H1 (cell line): ENCODE measurements at regions not wholly inside any gene's neighbourhood (a gene's known extent, or its start where the extent isn't known, plus 50 kb on each side); places are given as distances from the start of the nearest gene placed in this dataset.

Source experiments
- CTCF ChIA-PET: fragments of 300-600 bp; sonication (Branson Sonifier 250); formaldehyde crosslinking; loops from one replicate; lab custom pipeline; 2021; ENCODE audit not compliant: partially characterized antibody; lab: Charles Lee
- POLR2A ChIA-PET: fragments of 300-600 bp; sonication (Branson Sonifier 250); formaldehyde crosslinking; loops from one replicate; lab custom pipeline; 2021; ENCODE audit warnings: inconsistent platforms; ENCODE audit not compliant: partially characterized antibody; lab: Charles Lee
- DNase-seq, 2 experiments: peaks; one replicate each; pipeline versions ENCODE4 v3.0.0 to v3.0.0-alpha.2; 2010 to 2022; ENCODE audit warnings: low spot score in 2 of 2, low read depth in 1 of 2, mixed read lengths in 1 of 2
- FAIRE-seq: peaks from 2 replicates; lab custom pipeline; 2011; peaks lifted over from hg19 to GRCh38; lab: Jason Lieb, UNC
- H2AFZ ChIP-seq: 2 replicates; pipeline ENCODE4 v1.8.1; 2012; ENCODE audit warnings: low read length, inconsistent platforms
- H2AK5ac ChIP-seq: 2 replicates; pipeline ENCODE4 v1.6.1; 2013; ENCODE audit warnings: low read depth, low read length
- H2BK120ac ChIP-seq: replicated peaks from 2 replicates; pipeline ENCODE3; 2013; ENCODE audit warnings: low read depth, low read length, inconsistent platforms
- H2BK12ac ChIP-seq: 2 replicates; pipeline ENCODE4 v1.6.1; 2013; ENCODE audit warnings: low read depth, low read length
- H2BK15ac ChIP-seq: 2 replicates; pipeline ENCODE4 v1.6.1; 2013; ENCODE audit warnings: low read length
- H2BK20ac ChIP-seq: 2 replicates; pipeline ENCODE4 v1.6.1; 2013; ENCODE audit warnings: low read length
- H2BK5ac ChIP-seq: 2 replicates; pipeline ENCODE4 v1.6.1; 2013; ENCODE audit warnings: low read depth, low read length
- H3K14ac ChIP-seq: 2 replicates; pipeline ENCODE4 v1.6.1; 2013; ENCODE audit warnings: inconsistent platforms; ENCODE audit not compliant: insufficient read length
- H3K18ac ChIP-seq: 2 replicates; pipeline ENCODE4 v1.6.1; 2013; ENCODE audit warnings: low read length; ENCODE audit errors: extremely low read depth
- H3K23ac ChIP-seq: 2 replicates; pipeline ENCODE4 v1.6.1; 2013; ENCODE audit warnings: inconsistent platforms; ENCODE audit not compliant: insufficient read length
- H3K23me2 ChIP-seq: 2 replicates; pipeline ENCODE4 v1.6.1; 2013; ENCODE audit warnings: low read depth, low read length
- H3K27ac ChIP-seq: 2 replicates; pipeline ENCODE4 v1.6.1; 2011; ENCODE audit warnings: low read depth, low read length, inconsistent platforms
- H3K27me3 ChIP-seq, 4 experiments: replicated peaks in 1 of 4; 1 replicate in 1 of 4; 2 replicates in 3 of 4; pipeline versions ENCODE4 v1.6.1 to v1.8.1; 2011 to 2013; ENCODE audit warnings: low read length in 3 of 4, mild to moderate bottlenecking in 3 of 4, inconsistent platforms in 2 of 4, mixed read lengths in 2 of 4, moderate library complexity in 1 of 4; ENCODE audit not compliant: control insufficient read depth in 3 of 4, insufficient read depth in 3 of 4; ENCODE audit errors: extremely low read depth in 1 of 4
- H3K36me3 ChIP-seq, 4 experiments: 2 replicates each; pipeline versions ENCODE4 v1.6.1 to v1.8.1; 2011 to 2013; ENCODE audit warnings: mild to moderate bottlenecking in 4 of 4, low read length in 3 of 4, moderate library complexity in 2 of 4, control low read depth in 1 of 4, inconsistent platforms in 1 of 4; ENCODE audit not compliant: insufficient read depth in 4 of 4, control insufficient read depth in 2 of 4
- H3K4ac ChIP-seq: replicated peaks from 2 replicates; pipeline ENCODE3; 2013; ENCODE audit warnings: low read length, low read depth, mixed read lengths, inconsistent platforms; ENCODE audit not compliant: insufficient read length
- H3K4me1 ChIP-seq, 4 experiments: replicated peaks in 1 of 4; 1 replicate in 1 of 4; 2 replicates in 3 of 4; pipeline versions ENCODE4 v1.6.1 to v1.8.1; 2011 to 2013; ENCODE audit warnings: low read length in 3 of 4, inconsistent platforms in 2 of 4, mixed read lengths in 1 of 4; ENCODE audit not compliant: insufficient read depth in 4 of 4, control insufficient read depth in 3 of 4
- H3K4me2 ChIP-seq, 2 experiments: 2 replicates each; pipeline versions ENCODE4 v1.6.1 to v1.8.1; 2011 to 2013; ENCODE audit warnings: low read depth in 2 of 2, low read length in 2 of 2, control low read depth in 1 of 2, inconsistent platforms in 1 of 2, mild to moderate bottlenecking in 1 of 2; ENCODE audit not compliant: insufficient read depth in 1 of 2
- H3K4me3 ChIP-seq, 4 experiments: fragments of 200-600, 300-600 bp in 1 of 4; sonication (generic), shearing (Covaris generic), sonication (Bioruptor Twin) in 1 of 4; 2 replicates each; pipeline versions ENCODE4 v1.5.1 to v1.8.1; 2011 to 2016; ENCODE audit warnings: low read length in 4 of 4, low read depth in 3 of 4, control low read depth in 2 of 4, inconsistent platforms in 2 of 4, mild to moderate bottlenecking in 2 of 4, mixed read lengths in 1 of 4, moderate library complexity in 1 of 4; ENCODE audit not compliant: insufficient read depth in 2 of 4; ENCODE audit errors: extremely low read depth in 1 of 4
- H3K56ac ChIP-seq: replicated peaks from 2 replicates; pipeline ENCODE3; 2013; ENCODE audit warnings: low read depth, mild to moderate bottlenecking, mixed read lengths, low read length, inconsistent platforms; ENCODE audit not compliant: insufficient read length
- H3K79me1 ChIP-seq: 2 replicates; pipeline ENCODE4 v1.6.1; 2013; ENCODE audit warnings: low read depth, low read length, control low read depth
- H3K79me2 ChIP-seq, 2 experiments: 2 replicates each; pipeline versions ENCODE4 v1.6.1 to v1.8.1; 2012 to 2013; ENCODE audit warnings: low read length in 2 of 2, mild to moderate bottlenecking in 2 of 2, inconsistent platforms in 1 of 2; ENCODE audit not compliant: insufficient read depth in 2 of 2, control insufficient read depth in 1 of 2
- H3K9ac ChIP-seq, 4 experiments: replicated peaks in 1 of 4; 1 replicate in 1 of 4; 2 replicates in 3 of 4; pipeline versions ENCODE4 v1.6.1 to v1.8.1; 2011 to 2013; ENCODE audit warnings: low read depth in 3 of 4, low read length in 3 of 4, control low read depth in 2 of 4, mild to moderate bottlenecking in 2 of 4, moderate library complexity in 2 of 4, inconsistent platforms in 1 of 4; ENCODE audit errors: extremely low read depth in 1 of 4
- H3K9me3 ChIP-seq, 2 experiments: 2 replicates each; pipeline versions ENCODE4 v1.6.1 to v1.8.1; 2012 to 2013; ENCODE audit warnings: mild to moderate bottlenecking in 2 of 2, moderate library complexity in 2 of 2, control low read depth in 1 of 2, inconsistent platforms in 1 of 2, low read depth in 1 of 2, low read length in 1 of 2, mixed read lengths in 1 of 2; ENCODE audit not compliant: insufficient read depth in 2 of 2
- H4K20me1 ChIP-seq, 2 experiments: replicated peaks in 1 of 2; 2 replicates each; pipeline versions ENCODE3 to v1.8.1; 2011 to 2013; ENCODE audit warnings: inconsistent platforms in 2 of 2, low read length in 2 of 2, mild to moderate bottlenecking in 1 of 2; ENCODE audit not compliant: insufficient read depth in 2 of 2, control insufficient read depth in 1 of 2
- H4K5ac ChIP-seq: 2 replicates; pipeline ENCODE4 v1.6.1; 2013; ENCODE audit warnings: low read length, low read depth, mixed read lengths, inconsistent platforms; ENCODE audit not compliant: insufficient read length
- H4K8ac ChIP-seq: 2 replicates; pipeline ENCODE4 v1.8.0; 2013; ENCODE audit warnings: mild to moderate bottlenecking, moderate library complexity, low read length, inconsistent platforms; ENCODE audit not compliant: insufficient read depth; ENCODE audit errors: extremely low read depth
- H4K91ac ChIP-seq: replicated peaks from 2 replicates; pipeline ENCODE3; 2013; ENCODE audit warnings: low read length, mixed read lengths, inconsistent platforms; ENCODE audit not compliant: insufficient read length
- POLR2AphosphoS5 ChIP-seq: IDR thresholded peaks from 2 replicates; pipeline ENCODE4 v1.6.1; 2011; ENCODE audit warnings: low read depth, low read length
- RBBP5 ChIP-seq: IDR thresholded peaks from 2 replicates; pipeline ENCODE4 v1.7.1; 2012; ENCODE audit warnings: low read depth, mild to moderate bottlenecking, inconsistent platforms, low read length, moderate library complexity, borderline replicate concordance
- WGBS, 2 experiments: shearing (Covaris generic) in 1 of 2; methylation state at CpG; one replicate each; pipeline versions ENCODE4 v1.1.6 to v1.1.7; 2013 to 2015; ENCODE audit warnings: low lambda C conversion rate in 2 of 2, mixed read lengths in 2 of 2, inconsistent platforms in 1 of 2, low coverage in 1 of 2, missing lambda C conversion rate in 1 of 2; ENCODE audit not compliant: insufficient replicate concordance in 2 of 2, insufficient coverage in 1 of 2, insufficient read length in 1 of 2; ENCODE audit errors: extremely low coverage in 1 of 2, missing lambda C conversion rate in 1 of 2; 5-methylcytosine and 5-hydroxymethylcytosine counted together
- TF ChIP-seq, protein P1 (sequence below), 3 experiments: IDR thresholded peaks; 1 replicate in 2 of 3; 2 replicates in 1 of 3; pipeline versions ENCODE4 v1.5.1 to v1.6.1; 2011; ENCODE audit warnings: low read length in 3 of 3, mild to moderate bottlenecking in 3 of 3, inconsistent platforms in 2 of 3, low read depth in 1 of 3, moderate library complexity in 1 of 3; ENCODE audit not compliant: insufficient read depth in 1 of 3; ENCODE audit errors: control extremely low read depth in 1 of 3
- TF ChIP-seq, protein P2 (sequence below): IDR thresholded peaks from 2 replicates; pipeline ENCODE4 v1.6.1; 2011; ENCODE audit warnings: low read depth, mild to moderate bottlenecking, low read length; ENCODE audit not compliant: insufficient read depth

DNA sequence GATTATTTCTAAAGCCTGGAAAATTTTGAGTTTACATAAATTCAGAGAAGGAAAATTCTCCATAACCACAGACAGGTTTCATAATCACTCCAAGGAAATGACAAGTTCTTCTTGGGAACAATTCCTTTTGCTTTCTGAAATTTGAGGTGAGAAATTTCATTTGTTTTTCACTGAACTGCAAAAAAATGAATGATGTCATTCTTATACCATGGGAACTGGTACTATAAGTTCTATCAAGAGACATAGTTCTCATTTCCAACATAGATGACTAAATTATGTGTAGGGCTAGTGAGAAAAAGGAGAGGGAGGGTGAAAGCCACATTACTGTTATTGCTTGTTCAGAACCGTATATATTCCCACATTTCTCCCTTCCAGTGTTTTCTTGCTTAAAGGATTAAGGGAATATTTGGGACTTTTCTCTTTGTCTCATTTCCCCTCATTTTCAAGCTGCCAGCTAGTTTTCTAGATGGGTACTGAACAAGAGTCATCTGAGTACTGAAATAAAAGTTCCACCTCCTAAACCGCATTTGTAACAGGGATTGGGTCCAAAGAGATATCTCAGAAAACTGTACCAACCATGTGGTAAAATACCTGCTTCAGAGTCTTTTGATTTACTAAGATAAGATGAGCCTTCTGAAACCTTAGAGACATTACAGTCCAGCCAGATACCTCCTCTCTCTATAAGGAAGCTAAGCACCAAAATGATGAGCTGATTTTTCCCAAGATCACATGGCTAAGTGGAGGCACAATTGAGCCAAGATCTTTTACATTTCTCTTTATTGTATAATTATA is 144.3 kb upstream of the PRDM1 start:
- H3K18ac ChIP-seq, result no peak overlapping the region
- H4K20me1 ChIP-seq, result no peaks in the 10 kb centered on the region
- no peak overlapping the region for H2BK20ac ChIP-seq
- no peak overlapping the region for H2BK12ac ChIP-seq
- no peaks in the 10 kb centered on the region for H3K9me3 ChIP-seq
- DNase-seq, result no peak
- no peak overlapping the region for H3K56ac ChIP-seq
- no peak overlapping the region for H2AFZ ChIP-seq
- no peak overlapping the region for H3K9ac ChIP-seq
- ChIA-PET POLR2A (no interaction called here), CTCF (no interaction called here)
- no peaks in the 10 kb centered on the region for H3K79me1 ChIP-seq
- H3K4me3 ChIP-seq, result no peak overlapping the region
- no peak overlapping the region for H2AK5ac ChIP-seq
- H3K23me2 ChIP-seq, result no peaks in the 10 kb centered on the region
- no peaks in the 10 kb centered on the region for H3K27me3 ChIP-seq
- no peak overlapping the region for H4K5ac ChIP-seq
- H4K8ac ChIP-seq, result no peak overlapping the region
- 84% methylated on average over 2 of the region's 2 CpGs; no CpG with 5 or more reads in 1 of the 2 experiments for WGBS, 2 experiments
- FAIRE-seq, result no peak
- no peak overlapping the region for H4K91ac ChIP-seq
- no peak overlapping the region for H2BK15ac ChIP-seq
- no peak overlapping the region for H3K4me2 ChIP-seq
- H2BK120ac ChIP-seq, result no peak overlapping the region
- H3K27ac ChIP-seq, result no peak overlapping the region
- TF ChIP-seq POLR2AphosphoS5 (no peak), RBBP5 (no peak)
- TF ChIP-seq, protein P1, sequence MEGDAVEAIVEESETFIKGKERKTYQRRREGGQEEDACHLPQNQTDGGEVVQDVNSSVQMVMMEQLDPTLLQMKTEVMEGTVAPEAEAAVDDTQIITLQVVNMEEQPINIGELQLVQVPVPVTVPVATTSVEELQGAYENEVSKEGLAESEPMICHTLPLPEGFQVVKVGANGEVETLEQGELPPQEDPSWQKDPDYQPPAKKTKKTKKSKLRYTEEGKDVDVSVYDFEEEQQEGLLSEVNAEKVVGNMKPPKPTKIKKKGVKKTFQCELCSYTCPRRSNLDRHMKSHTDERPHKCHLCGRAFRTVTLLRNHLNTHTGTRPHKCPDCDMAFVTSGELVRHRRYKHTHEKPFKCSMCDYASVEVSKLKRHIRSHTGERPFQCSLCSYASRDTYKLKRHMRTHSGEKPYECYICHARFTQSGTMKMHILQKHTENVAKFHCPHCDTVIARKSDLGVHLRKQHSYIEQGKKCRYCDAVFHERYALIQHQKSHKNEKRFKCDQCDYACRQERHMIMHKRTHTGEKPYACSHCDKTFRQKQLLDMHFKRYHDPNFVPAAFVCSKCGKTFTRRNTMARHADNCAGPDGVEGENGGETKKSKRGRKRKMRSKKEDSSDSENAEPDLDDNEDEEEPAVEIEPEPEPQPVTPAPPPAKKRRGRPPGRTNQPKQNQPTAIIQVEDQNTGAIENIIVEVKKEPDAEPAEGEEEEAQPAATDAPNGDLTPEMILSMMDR (IDR thresholded peaks at IDR 0.05; ENCODE audit: control extremely low read depth in 1 of 3, insufficient read depth in 1 of 3, low read depth in 1 of 3, low read length in 3 of 3), result no peak
- TF ChIP-seq, protein P2, sequence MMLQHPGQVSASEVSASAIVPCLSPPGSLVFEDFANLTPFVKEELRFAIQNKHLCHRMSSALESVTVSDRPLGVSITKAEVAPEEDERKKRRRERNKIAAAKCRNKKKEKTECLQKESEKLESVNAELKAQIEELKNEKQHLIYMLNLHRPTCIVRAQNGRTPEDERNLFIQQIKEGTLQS, result no peak
- no peaks in the 10 kb centered on the region for H3K36me3 ChIP-seq
- H3K4ac ChIP-seq, result no peak overlapping the region
- H3K79me2 ChIP-seq, result no peaks in the 10 kb centered on the region
- no peak overlapping the region for H3K14ac ChIP-seq
- no peak overlapping the region for H3K23ac ChIP-seq
- no peak overlapping the region for H2BK5ac ChIP-seq
- no peaks in the 10 kb centered on the region for H3K4me1 ChIP-seq
